Stimulated activated CD8-positive, alpha-beta memory T cell treated with anti-CD3 and anti-CD28 coated beads, Interleukin-7, amount 100 ng/mL, for 24 hours (primary cell): ENCODE measurements at regions not wholly inside any gene's neighbourhood (a gene's known extent, or its start where the extent isn't known, plus 50 kb on each side); places are given as distances from the start of the nearest gene placed in this dataset.

Experiments
- DNase-seq: peaks from one replicate; pipeline ENCODE4 v3.0.0-alpha.2; 2020; ENCODE audit warnings: low read depth

- no peak for DNase-seq
Observed at GRCh38 chrX:39333451-39333850, 532.2 kb downstream of the MID1IP1 start.

GRCh38 chrX:39335513-39336235, 534.4 kb downstream of the MID1IP1 start:
- DNase-seq: no peak

- no peak for DNase-seq
Observed at GRCh38 chrX:39336671-39337311, 535.5 kb downstream of the MID1IP1 start.

GRCh38 chrX:39337451-39337850, 536.2 kb downstream of the MID1IP1 start:
- no peak for DNase-seq

GRCh38 chrX:39338583-39338982, 537.3 kb downstream of the MID1IP1 start:
- DNase-seq: no peak

- no peak for DNase-seq
Observed at GRCh38 chrX:39356119-39356807, 555.0 kb downstream of the MID1IP1 start.

- DNase-seq: no peak
Observed at GRCh38 chrX:39360101-39360500, 558.8 kb downstream of the MID1IP1 start.

- DNase-seq: no peak
Observed at GRCh38 chrX:39361736-39362135, 560.5 kb downstream of the MID1IP1 start.

- no peak for DNase-seq
Observed at GRCh38 chrX:39367416-39367815, 566.2 kb downstream of the MID1IP1 start.

- no peak for DNase-seq
Observed at GRCh38 chrX:39372115-39372514, 570.9 kb downstream of the MID1IP1 start.

- DNase-seq: no peak
Observed at GRCh38 chrX:39377157-39377556, 575.9 kb downstream of the MID1IP1 start.

- no peak for DNase-seq
Observed at GRCh38 chrX:39377773-39378172, 576.5 kb downstream of the MID1IP1 start.

- DNase-seq: no peak
Observed at GRCh38 chrX:39381422-39381821, 580.2 kb downstream of the MID1IP1 start.

GRCh38 chrX:39384996-39385395, 583.7 kb downstream of the MID1IP1 start:
- DNase-seq: no peak

- DNase-seq: no peak
Observed at GRCh38 chrX:39388730-39389129, 587.5 kb downstream of the MID1IP1 start.

GRCh38 chrX:39396358-39396995, 595.2 kb downstream of the MID1IP1 start:
- DNase-seq: no peak

- DNase-seq: no peak
Observed at GRCh38 chrX:39397561-39398199, 596.4 kb downstream of the MID1IP1 start.

GRCh38 chrX:39398215-39398962, 597.1 kb downstream of the MID1IP1 start:
- no peak for DNase-seq

- DNase-seq: no peak
Observed at GRCh38 chrX:39398963-39399261, 597.7 kb downstream of the MID1IP1 start.

- DNase-seq: no peak
Observed at GRCh38 chrX:39399387-39399786, 598.1 kb downstream of the MID1IP1 start.

- DNase-seq: no peak
Observed at GRCh38 chrX:39401483-39402110, 600.3 kb downstream of the MID1IP1 start.
